ENCODE measurements at regions not wholly inside any gene's neighbourhood (a gene's known extent, or its start where the extent isn't known, plus 50 kb on each side); places are given as distances from the start of the nearest gene placed in this dataset.

GRCh38 chr18:24741965-24742724 is 281.7 kb downstream of the HRH4 start:
- no peak for DNase-seq

GRCh38 chr18:24754583-24755253 is 294.3 kb downstream of the HRH4 start:
- no peak for DNase-seq

- DNase-seq = no peak
These were observed 295.9 kb downstream of the HRH4 start for GRCh38 chr18:24756385-24756784.

GRCh38 chr18:24757134-24757533 is 296.7 kb downstream of the HRH4 start:
- DNase-seq = no peak

GRCh38 chr18:24761765-24762164 is 301.3 kb downstream of the HRH4 start:
- no peak for DNase-seq

- DNase-seq = no peak
These were observed 302.1 kb downstream of the HRH4 start for GRCh38 chr18:24762511-24762910.

GRCh38 chr18:24763765-24764513 is 303.5 kb downstream of the HRH4 start:
- DNase-seq = no peak

GRCh38 chr18:24764766-24765165 is 304.3 kb downstream of the HRH4 start:
- no peak for DNase-seq

GRCh38 chr18:24766376-24766775 is 305.9 kb downstream of the HRH4 start:
- no peak for DNase-seq

- no peak for DNase-seq
These were observed 310.0 kb downstream of the HRH4 start for GRCh38 chr18:24770311-24771024.

- no peak for DNase-seq
These were observed 310.9 kb downstream of the HRH4 start for GRCh38 chr18:24771300-24771699.

- no peak for DNase-seq
These were observed 312.7 kb downstream of the HRH4 start for GRCh38 chr18:24773101-24773500.

GRCh38 chr18:24776019-24776418 is 315.6 kb downstream of the HRH4 start:
- DNase-seq = no peak

GRCh38 chr18:24778810-24779418 is 318.5 kb downstream of the HRH4 start:
- no peak for DNase-seq

- DNase-seq = no peak
These were observed 322.1 kb downstream of the HRH4 start for GRCh38 chr18:24782566-24782965.

GRCh38 chr18:24785019-24785418 is 324.6 kb downstream of the HRH4 start:
- no peak for DNase-seq

- no peak for DNase-seq
These were observed 325.6 kb downstream of the HRH4 start for GRCh38 chr18:24786027-24786426.

- no peak for DNase-seq
These were observed 329.9 kb downstream of the HRH4 start for GRCh38 chr18:24790347-24790746.

GRCh38 chr18:24791751-24792545 is 331.5 kb downstream of the HRH4 start:
- DNase-seq = no peak

GRCh38 chr18:24793742-24794141 is 333.3 kb downstream of the HRH4 start:
- no peak for DNase-seq

GRCh38 chr18:24795129-24795528 is 334.7 kb downstream of the HRH4 start:
- DNase-seq = no peak

GRCh38 chr18:24797981-24798380 is 337.5 kb downstream of the HRH4 start:
- no peak for DNase-seq
